Retinal pigment epithelial cell (primary cell): ENCODE measurements at regions not wholly inside any gene's neighbourhood (a gene's known extent, or its start where the extent isn't known, plus 50 kb on each side); places are given as distances from the start of the nearest gene placed in this dataset.

Experiments used
- DNase-seq: peaks from one replicate; pipeline ENCODE4 v3.0.0-alpha.2; 2010; ENCODE audit warnings: low read depth
- H3K4me3 ChIP-seq: 2 replicates; pipeline ENCODE4 v1.5.1; 2011; ENCODE audit warnings: mild to moderate bottlenecking, low read length, control low read depth, moderate library complexity
- TF ChIP-seq, protein P1 (sequence below): conservative IDR thresholded peaks from 2 replicates; pipeline ENCODE4 v1.5.1; 2011; ENCODE audit warnings: low read depth, low read length, control low read depth, inconsistent platforms

DNA sequence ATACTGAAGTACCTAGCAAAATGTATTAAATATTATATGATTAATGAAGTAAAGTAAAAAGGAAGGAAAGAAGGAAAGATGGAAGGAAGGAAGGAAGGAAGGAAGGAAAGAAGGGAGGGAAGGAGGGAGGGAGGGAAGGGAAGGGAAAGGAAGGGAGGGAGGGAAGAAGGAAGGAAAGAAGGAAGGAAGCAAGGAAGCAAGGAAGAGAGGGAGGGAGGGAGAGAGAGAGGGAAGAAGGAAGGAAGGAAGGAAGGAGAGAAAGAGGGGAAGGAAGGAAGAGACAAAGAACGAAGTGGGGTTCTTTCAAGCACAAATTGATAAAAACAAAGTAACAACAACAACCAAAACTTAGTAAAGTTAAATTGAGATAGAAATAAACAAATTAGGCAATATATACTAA is 622.3 kb upstream of the ADGRB3 start:
- no peak for DNase-seq
- TF ChIP-seq, protein P1, sequence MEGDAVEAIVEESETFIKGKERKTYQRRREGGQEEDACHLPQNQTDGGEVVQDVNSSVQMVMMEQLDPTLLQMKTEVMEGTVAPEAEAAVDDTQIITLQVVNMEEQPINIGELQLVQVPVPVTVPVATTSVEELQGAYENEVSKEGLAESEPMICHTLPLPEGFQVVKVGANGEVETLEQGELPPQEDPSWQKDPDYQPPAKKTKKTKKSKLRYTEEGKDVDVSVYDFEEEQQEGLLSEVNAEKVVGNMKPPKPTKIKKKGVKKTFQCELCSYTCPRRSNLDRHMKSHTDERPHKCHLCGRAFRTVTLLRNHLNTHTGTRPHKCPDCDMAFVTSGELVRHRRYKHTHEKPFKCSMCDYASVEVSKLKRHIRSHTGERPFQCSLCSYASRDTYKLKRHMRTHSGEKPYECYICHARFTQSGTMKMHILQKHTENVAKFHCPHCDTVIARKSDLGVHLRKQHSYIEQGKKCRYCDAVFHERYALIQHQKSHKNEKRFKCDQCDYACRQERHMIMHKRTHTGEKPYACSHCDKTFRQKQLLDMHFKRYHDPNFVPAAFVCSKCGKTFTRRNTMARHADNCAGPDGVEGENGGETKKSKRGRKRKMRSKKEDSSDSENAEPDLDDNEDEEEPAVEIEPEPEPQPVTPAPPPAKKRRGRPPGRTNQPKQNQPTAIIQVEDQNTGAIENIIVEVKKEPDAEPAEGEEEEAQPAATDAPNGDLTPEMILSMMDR = no peak
- no peak overlapping the region for H3K4me3 ChIP-seq

DNA sequence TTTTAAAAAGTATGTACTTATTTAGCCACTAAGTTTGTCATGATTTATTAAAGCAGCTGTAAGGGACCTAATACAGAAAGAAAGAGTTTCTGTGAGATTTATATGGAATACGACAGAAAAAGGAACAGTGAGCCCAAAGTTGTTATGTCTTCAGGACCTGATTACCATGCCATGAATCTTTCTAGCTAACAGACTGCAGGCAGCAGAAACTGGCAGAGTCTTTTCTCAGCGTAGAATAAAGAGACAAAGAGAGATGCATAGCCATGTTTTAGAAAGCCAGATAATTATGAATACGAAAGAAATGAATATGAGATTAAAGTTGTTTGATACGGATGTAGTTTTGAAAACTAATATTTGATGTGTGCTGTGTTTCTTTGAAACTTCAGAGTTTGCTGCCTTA is 624.1 kb upstream of the ADGRB3 start:
- H3K4me3 ChIP-seq = no peak overlapping the region
- no peak for DNase-seq
- TF ChIP-seq, protein P1 = no peak

DNA sequence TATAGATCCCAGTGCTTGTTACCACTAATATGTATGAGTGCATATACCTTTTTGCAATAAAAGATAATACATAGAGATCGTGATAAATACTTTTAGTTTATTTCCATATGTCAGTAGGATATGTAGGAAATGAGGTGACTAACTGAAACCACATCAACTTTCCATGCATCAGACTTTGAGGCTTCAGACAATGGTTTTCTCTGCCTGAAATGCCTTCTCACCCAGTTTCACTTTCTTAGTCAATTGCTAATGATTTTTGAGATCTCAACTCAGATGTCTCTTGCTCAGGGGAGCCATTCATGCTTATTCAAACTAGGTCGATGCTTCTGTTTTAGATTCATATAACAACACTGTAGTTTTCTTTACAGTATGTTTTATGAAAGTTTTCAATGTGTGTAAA is 626.6 kb upstream of the ADGRB3 start:
- no peak for DNase-seq
- TF ChIP-seq, protein P1 = no peak
- H3K4me3 ChIP-seq = no peak overlapping the region

DNA sequence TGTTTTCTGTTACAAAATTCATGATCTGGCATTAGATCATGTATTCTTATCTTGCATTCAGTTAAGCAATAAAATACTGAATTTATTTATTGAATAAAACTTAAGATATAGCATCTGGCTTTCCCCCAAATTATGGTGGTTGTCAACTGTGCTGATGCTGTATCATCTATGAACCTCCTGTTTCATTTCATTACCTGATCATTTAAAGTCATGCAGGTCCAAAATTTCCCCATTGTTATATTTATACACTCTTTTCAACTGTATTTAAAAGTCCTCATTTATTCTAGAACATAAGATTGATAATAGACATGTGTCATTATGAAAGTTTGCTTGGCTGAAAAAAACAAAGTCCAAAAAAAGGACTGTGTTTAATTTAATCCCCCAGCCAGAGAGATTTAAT is 627.4 kb upstream of the ADGRB3 start:
- TF ChIP-seq, protein P1 = no peak
- H3K4me3 ChIP-seq = no peak overlapping the region
- no peak for DNase-seq

DNA sequence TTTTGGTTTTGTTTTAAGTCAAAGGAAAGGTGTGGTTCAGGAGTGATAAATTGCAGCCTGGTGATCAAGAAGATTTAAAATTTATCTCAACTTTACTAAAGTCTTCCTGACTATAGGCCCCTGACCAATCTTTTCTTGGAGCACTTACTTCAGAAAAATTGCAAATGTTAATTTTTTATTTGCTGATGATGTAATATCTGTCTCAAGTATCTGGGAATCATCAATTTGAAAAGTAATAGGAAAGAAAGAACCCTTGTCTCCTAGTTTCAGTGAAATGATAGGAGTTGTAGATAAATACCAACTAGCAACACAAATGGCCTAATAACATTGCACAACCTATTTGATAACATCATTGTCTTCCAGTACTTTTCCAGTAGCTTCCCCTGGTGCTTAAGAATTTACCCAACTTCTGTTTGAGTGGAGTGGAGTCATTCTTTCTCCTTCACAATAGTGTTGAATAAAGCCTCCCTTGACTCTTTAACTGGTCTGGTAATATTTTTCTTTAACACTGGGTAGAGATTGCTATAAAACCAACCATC is 648.3 kb upstream of the ADGRB3 start:
- H3K4me3 ChIP-seq = no peak overlapping the region
- TF ChIP-seq, protein P1 = no peak
- no peak for DNase-seq

DNA sequence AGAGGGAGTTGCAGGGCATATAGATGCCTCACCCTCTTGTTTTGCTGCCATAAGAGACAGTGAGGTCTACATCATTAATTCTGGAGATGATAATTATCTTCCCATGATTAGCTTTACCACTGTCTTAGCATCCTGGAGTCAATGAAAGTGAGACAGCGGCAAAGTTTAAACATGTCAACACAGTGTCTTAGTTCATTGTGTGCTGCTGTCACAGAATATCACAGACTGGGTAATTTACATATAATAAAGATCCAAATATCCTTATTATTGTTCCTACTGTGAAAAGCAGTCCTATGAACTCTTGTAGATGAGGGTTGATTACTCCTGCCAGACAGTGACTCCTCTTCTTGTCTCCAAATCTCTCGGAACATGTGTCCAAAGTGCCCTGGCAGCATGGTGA is 658.6 kb upstream of the ADGRB3 start:
- DNase-seq = no peak
- H3K4me3 ChIP-seq = no peak overlapping the region
- TF ChIP-seq, protein P1 = no peak

DNA sequence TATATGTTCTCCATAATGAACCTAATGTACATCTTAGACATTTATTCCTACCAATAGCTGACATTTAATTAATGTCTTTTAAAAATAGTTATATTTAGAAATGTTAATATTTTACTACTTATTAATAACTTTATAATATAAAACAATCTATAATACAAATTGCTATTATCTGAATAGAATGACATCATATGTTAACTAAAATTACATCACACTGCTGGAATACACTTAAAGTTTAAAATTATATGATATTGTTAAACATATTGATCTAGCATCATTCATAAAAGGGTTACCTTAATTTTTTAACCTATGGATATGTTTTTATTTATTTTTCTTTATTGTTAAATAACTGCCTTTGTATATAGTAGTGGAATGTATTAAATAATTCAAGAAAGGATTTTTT is 660.2 kb upstream of the ADGRB3 start:
- H3K4me3 ChIP-seq = no peak overlapping the region

More for the DNA sequence above, 660.2 kb upstream of the ADGRB3 start:
- TF ChIP-seq, protein P1 = no peak
- no peak for DNase-seq
